GM19452 (cell line): ENCODE measurements at regions not wholly inside any gene's neighbourhood (a gene's known extent, or its start where the extent isn't known, plus 50 kb on each side); places are given as distances from the start of the nearest gene placed in this dataset.
"Not testable (repeated sequence)": the region's sequence is repeated elsewhere in the genome, so short reads cannot be mapped to it uniquely, and the experiment has no call there.

ENCODE experiments used
- ATAC-seq: cut with Tn5 transposase; IDR thresholded peaks from one replicate; pipeline ENCODE4 v1.9.1; 2021; ENCODE audit not compliant: unreplicated experiment

DNA sequence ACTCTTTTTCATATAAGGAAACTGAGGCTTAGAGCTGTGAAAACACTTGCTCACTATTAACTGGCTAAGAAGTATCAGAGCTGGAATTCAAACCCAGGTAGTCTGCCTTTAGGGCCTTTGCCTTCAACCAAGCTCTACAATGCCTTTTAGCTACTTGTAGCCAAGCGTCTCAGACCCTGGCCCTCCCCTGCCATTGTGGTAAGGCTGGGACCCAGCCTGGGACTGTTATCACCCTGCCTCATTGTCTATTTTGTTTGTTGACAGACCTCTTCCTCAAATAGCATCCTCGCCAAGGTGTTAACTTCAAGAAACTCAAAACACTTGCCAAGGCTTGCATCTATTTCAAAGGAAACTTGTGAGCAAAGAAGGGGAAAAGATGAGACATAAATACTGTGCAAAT lies 76.7 kb upstream of the CD28 start:
- ATAC-seq = no peak

DNA sequence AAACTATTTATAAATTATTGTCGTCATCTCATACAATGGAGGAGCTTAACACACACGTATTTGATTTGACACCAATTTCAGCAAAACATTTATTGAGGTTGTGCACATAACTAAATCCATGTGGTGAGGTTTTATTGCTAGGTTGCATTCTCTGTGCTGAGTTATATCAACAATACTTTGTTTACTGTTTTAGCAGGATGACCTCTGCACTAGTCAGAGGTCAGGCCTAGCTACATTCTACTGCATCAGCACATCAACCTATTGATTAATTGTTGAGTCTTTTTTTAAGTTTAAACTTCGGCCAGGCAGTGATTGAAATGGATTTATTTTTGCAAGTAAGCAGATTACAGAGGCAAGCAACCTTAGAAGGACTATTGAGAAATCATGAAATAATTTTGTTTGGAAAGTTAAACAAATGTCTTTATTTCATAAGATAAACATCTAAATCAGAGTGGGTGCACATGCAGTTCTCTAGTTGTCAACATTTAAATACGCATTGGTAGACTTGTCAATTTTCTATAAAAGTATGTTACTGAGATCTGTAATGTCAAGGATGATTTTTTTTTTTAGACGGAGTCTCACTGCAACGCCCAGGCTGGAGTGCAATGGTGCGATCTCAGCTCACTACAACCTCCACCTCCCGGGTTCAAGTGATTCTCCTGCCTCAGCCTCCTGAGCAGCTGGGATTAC lies 75.2 kb upstream of the CD28 start:
- ATAC-seq = no peak

- ATAC-seq = no peak
These were observed 69.6 kb upstream of the CD28 start for GRCh38 chr2:203636588-203637470.

GRCh38 chr2:203637471-203638167 lies 68.8 kb upstream of the CD28 start:
- ATAC-seq = no peak

GRCh38 chr2:203641865-203642264 lies 64.6 kb upstream of the CD28 start:
- ATAC-seq = not testable (repeated sequence)

DNA sequence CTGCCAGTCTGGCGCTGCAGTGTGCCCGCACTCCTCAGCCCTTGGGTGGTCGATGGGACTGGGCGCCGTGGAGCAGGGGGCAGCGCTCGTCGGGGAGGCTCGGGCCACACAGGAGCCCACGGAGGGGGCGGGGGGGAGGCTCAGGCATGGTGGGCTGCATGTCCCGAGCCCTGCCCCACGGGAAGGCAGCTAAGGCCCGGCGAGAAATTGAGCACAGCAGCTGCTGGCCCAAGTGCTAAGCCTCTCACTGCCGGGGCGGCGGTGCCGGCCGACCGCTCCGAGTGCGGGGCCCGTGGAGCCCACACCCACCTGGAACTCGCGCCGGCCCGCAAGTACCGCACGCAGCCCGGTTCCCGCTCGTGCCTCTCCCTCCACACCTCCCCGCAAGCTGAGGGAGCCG lies 63.6 kb upstream of the CD28 start:
- not testable (repeated sequence) for ATAC-seq

DNA sequence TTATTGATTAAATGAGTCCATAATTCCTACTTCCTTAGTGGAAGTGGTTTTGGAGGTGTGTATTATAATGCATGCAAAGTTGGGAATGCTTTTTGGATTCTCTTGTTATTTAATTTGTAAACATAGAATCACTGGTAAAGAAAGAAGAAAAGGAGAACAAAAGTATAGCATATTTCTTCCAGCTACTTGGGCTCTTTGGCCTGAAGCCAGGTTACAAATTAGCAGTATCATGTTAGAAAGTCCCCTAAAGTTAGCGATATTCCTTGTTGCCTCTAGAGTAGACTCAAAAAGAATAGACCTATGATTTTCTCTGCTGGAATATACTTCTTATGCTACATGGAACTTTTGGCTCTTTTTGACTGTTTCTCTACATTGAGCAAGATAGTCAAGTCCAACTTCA lies 60.6 kb upstream of the CD28 start:
- ATAC-seq = no peak

GRCh38 chr2:203646266-203646864 lies 60.1 kb upstream of the CD28 start:
- no peak for ATAC-seq

- no peak for ATAC-seq
These were observed 59.5 kb upstream of the CD28 start for GRCh38 chr2:203646961-203647360.

- no peak for ATAC-seq
These were observed 58.9 kb upstream of the CD28 start for GRCh38 chr2:203647579-203647978.

- ATAC-seq = no peak
These were observed 58.2 kb upstream of the CD28 start for GRCh38 chr2:203648273-203648672.

DNA sequence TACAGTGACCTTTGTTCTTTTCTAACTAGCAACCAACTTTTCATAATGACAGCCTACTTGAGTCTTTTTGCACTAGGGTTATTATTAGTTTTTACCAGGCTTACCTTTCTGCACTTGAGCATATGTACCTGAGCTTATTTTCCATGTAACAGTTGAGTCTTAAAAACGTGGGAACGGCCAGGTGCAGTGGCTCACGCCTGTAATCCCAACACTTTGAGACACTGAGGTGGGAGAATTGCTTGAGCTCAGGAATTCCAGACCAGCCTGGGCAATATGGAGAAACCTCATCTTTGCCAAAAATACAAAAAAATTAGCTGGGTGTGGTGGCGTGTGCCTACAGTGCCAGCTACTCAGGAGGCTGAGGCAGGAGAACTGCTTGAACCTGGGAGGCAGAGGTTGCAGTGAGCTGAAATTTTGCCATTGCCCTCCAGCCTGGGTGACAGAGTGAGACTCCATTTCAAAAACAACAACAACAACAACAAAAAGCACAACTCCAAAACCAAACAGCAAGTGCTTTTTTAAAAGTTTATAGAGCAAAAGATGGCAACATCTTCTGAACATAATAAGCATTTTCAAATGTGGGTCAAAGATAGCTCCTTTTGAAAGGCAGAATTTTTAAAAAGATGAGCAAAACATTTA lies 57.1 kb upstream of the CD28 start:
- ATAC-seq = no peak

DNA sequence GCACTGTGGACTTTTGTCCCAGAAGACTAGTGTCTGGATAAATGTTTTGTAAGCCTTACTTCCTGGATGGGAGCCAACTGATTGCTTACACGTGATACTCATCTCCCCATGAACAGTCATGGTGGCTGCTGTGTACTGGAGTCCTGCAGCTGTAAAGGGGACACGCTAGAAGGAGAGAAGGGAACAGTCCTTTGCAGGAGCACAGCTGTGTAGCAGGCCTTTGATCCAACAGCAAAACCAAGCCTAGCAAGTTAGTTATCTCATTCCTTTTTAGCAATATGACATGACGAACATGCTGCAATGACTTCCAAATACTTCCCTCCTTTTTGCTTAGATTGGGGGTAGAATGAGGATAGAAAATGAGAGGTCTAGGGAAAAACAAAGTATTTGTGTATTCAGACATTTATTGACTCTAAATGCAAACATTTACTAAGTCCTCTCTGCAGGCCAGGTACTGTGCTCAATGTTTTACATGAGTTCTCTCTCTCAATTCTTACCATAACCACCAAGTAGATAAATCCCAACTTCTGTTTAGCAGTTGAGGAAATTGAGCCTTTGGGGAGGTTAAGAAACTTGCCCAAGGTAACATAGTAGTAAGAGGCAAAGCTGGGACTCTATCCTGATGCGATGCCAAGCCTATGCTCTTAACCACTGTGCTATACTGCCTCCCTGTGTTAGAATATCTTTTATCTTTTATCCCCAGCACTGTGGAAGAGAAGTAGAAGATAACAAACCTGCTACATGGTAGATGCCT lies 55.4 kb upstream of the CD28 start:
- ATAC-seq = no peak

DNA sequence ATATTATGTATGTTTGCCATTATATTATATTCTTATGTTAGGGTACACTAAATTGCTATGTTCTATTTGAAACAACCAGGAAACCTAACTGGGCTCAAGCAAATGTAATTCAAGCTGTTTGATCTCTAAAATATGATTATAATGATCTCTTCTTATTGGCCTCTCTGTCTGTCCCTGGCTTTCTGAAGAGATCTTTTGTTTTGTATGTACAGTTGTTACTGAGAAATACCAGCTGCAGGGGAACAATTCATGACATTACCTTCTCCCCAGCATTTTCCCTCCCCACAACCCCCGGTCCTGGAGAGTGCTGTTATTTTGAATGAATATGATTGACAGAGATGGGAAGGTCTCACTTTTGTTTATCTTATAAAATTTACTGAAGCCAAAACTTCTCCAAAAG lies 54.8 kb upstream of the CD28 start:
- ATAC-seq = no peak

- no peak for ATAC-seq
These were observed 51.6 kb upstream of the CD28 start for GRCh38 chr2:203654826-203655225.

DNA sequence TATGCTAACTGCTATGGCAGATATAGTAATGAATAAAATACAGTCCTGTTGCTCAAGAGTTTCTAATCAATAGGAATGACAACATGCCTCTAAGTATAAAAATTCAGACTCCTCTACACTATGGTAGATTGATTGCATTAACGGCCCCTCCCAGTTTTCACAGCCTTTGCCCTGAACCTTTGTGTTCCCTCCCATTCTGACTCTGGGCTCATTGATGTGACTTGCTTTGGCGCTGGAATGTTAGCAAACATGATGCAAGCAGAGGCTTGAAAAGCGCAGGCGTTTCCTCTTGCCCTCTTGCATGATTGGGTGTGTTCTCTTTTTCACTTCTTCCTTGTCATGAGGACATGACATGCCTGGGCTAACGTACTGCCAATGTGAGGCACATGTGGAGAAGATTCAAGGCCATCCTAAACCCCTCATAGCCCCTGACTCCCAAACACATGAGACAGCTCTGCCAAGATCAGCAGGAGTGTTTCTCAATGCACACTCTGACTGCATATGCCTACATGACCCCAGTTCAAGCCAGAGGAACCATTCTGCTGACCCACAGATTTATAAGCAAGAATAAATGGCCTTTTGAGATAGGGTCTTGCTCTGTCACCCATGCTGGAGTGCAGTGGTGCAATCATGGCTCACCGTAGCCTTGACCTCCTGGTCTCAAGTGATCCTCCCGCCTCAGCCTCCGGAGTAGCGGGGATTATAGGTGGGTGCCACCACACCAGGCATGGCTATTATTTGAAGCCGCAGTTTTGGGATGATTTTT lies 49.7 kb upstream of the CD28 start:
- ATAC-seq = no peak
